Caco-2 (cell line): ENCODE measurements at regions not wholly inside any gene's neighbourhood (a gene's known extent, or its start where the extent isn't known, plus 50 kb on each side); places are given as distances from the start of the nearest gene placed in this dataset.

Source experiments
- BruUV-seq: library from RNA; stranded (reverse); fragments of 400-500 nt; replicated peaks from 2 replicates; lab custom pipeline; 2021; lab: Mats Ljungman, UMichigan
- CTCF ChIA-PET: fragments of 300-600 bp; sonication (Branson Sonifier 250); formaldehyde crosslinking; loops from one replicate; lab custom pipeline; 2022; ENCODE audit warnings: antibody characterized with exemption; lab: Charles Lee
- POLR2A ChIA-PET: fragments of 300-600 bp; sonication (Branson Sonifier 250); formaldehyde crosslinking; loops from one replicate; lab custom pipeline; 2022; ENCODE audit warnings: antibody characterized with exemption; lab: Charles Lee
- DNase-seq, 2 experiments: peaks; one replicate each; pipeline versions ENCODE4 v3.0.0 to v3.0.0-alpha.2; 2020 to 2022
- H3K27me3 ChIP-seq: replicated peaks from 2 replicates; pipeline ENCODE4 v1.6.0; 2011; ENCODE audit warnings: low read length; ENCODE audit not compliant: control insufficient read depth, insufficient read depth
- H3K36me3 ChIP-seq: 2 replicates; pipeline ENCODE4 v1.5.1; 2011; ENCODE audit warnings: low read length; ENCODE audit not compliant: control insufficient read depth, insufficient read depth
- H3K4me1 ChIP-seq: fragments of 250-450 bp; sonication (Bioruptor Pico); 2 replicates; pipeline ENCODE4 v1.5.1; 2020; ENCODE audit warnings: mild to moderate bottlenecking
- H3K4me3 ChIP-seq: 2 replicates; pipeline ENCODE4 v1.5.1; 2011; ENCODE audit warnings: low read depth, mild to moderate bottlenecking, control low read depth, low read length
- H3K9me3 ChIP-seq: fragments of 250-450 bp; sonication (Bioruptor Pico); 2 replicates; pipeline ENCODE4 v1.5.1; 2020; ENCODE audit warnings: mild to moderate bottlenecking, moderate library complexity
- H3K27ac Mint-ChIP-seq: one replicate; pipeline ENCODE4 v1.8.0; 2022; ENCODE audit warnings: mixed read lengths; ENCODE audit not compliant: unreplicated experiment
- H3K27me3 Mint-ChIP-seq: one replicate; pipeline ENCODE4 v1.8.0; 2022; ENCODE audit warnings: mixed read lengths; ENCODE audit not compliant: insufficient read depth, unreplicated experiment
- H3K36me3 Mint-ChIP-seq: one replicate; pipeline ENCODE4 v1.8.0; 2022; ENCODE audit warnings: mild to moderate bottlenecking, mixed read lengths; ENCODE audit not compliant: insufficient read depth, unreplicated experiment
- H3K4me1 Mint-ChIP-seq: one replicate; pipeline ENCODE4 v1.8.0; 2022; ENCODE audit warnings: low read depth, mixed read lengths; ENCODE audit not compliant: unreplicated experiment
- H3K4me3 Mint-ChIP-seq: one replicate; pipeline ENCODE4 v1.8.0; 2022; ENCODE audit warnings: mild to moderate bottlenecking, moderate library complexity, mixed read lengths; ENCODE audit not compliant: unreplicated experiment
- H3K9me3 Mint-ChIP-seq: one replicate; pipeline ENCODE4 v1.8.0; 2022; ENCODE audit warnings: mixed read lengths; ENCODE audit not compliant: unreplicated experiment
- intact Hi-C: fragments of 100-400 bp; cut with micrococcal nuclease; formaldehyde crosslinking; loops from one replicate; pipeline ENCODE4 v1.10.0; 2022; ENCODE audit not compliant: unreplicated experiment
- TF ChIP-seq, protein P1 (sequence below), 2 experiments: fragments of 200-600 bp in 1 of 2; IDR thresholded peaks; 1 replicate in 1 of 2; 2 replicates in 1 of 2; pipeline versions ENCODE4 v1.5.1 to v1.8.0; 2011 to 2022; ENCODE audit warnings: antibody characterized with exemption in 1 of 2, control low read depth in 1 of 2, inconsistent platforms in 1 of 2, low read depth in 1 of 2, low read length in 1 of 2, mild to moderate bottlenecking in 1 of 2, moderate library complexity in 1 of 2; ENCODE audit not compliant: insufficient read depth in 1 of 2, severe bottlenecking in 1 of 2, unreplicated experiment in 1 of 2

DNA sequence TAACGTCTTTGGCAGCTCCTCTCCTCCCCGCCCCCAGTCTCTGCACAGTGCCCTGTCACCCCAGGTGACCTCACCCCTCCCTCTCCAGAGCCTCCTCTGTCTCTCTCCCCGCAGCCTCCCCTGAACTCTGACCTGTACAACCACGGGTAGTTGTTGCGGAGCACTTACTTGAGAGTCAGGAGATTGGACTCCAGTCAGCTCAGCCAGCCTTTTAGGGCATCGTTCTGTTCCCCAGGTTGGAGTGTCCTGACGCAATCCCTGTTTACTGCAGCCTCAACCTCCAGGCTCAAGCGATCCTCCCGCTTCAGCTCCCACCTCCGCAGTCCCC, 177.7 kb downstream of the UACA start:
- Mint-ChIP-seq H3K4me1 (peaks cover 12% of the 10 kb centered on the region), H3K27ac (peak overlapping the region; percentile 84), H3K9me3 (no peaks in the 10 kb centered on the region), H3K4me3 (peak overlapping the region; percentile 74), H3K27me3 (no peaks in the 10 kb centered on the region), H3K36me3 (peaks cover 7% of the 10 kb centered on the region)
- ChIA-PET POLR2A (interaction anchor here (0.9 kb wide), 2 partner anchors 51 to 90 kb away, joined by 3 to 4 read pairs; no protein-coding TSS in a partner anchor), CTCF (interaction anchor here (0.6 to 2.8 kb wide), 12 partner anchors 10 to 1118 kb away, joined by 3 to 14 read pairs (median 4); no protein-coding TSS in a partner anchor)
- Histone ChIP-seq H3K4me3 (peak overlapping the region; percentile 38), H3K36me3 (no peaks in the 10 kb centered on the region), H3K27me3 (no peaks in the 10 kb centered on the region), H3K9me3 (no peaks in the 10 kb centered on the region), H3K4me1 (peaks cover 17% of the 10 kb centered on the region)
- intact Hi-C loops = loop anchor here (1.0 to 2.0 kb wide), 3 partner anchors 32 to 91 kb away; no protein-coding TSS in a partner anchor
- BruUV-seq = no TSS peak
- peak; percentile 59 to 68 for DNase-seq
- TF ChIP-seq, protein P1, sequence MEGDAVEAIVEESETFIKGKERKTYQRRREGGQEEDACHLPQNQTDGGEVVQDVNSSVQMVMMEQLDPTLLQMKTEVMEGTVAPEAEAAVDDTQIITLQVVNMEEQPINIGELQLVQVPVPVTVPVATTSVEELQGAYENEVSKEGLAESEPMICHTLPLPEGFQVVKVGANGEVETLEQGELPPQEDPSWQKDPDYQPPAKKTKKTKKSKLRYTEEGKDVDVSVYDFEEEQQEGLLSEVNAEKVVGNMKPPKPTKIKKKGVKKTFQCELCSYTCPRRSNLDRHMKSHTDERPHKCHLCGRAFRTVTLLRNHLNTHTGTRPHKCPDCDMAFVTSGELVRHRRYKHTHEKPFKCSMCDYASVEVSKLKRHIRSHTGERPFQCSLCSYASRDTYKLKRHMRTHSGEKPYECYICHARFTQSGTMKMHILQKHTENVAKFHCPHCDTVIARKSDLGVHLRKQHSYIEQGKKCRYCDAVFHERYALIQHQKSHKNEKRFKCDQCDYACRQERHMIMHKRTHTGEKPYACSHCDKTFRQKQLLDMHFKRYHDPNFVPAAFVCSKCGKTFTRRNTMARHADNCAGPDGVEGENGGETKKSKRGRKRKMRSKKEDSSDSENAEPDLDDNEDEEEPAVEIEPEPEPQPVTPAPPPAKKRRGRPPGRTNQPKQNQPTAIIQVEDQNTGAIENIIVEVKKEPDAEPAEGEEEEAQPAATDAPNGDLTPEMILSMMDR (IDR thresholded peaks at IDR 0.05; ENCODE audit: insufficient read depth in 1 of 2, low read depth in 1 of 2, low read length in 1 of 2, severe bottlenecking in 1 of 2, unreplicated experiment in 1 of 2) = no peak

DNA sequence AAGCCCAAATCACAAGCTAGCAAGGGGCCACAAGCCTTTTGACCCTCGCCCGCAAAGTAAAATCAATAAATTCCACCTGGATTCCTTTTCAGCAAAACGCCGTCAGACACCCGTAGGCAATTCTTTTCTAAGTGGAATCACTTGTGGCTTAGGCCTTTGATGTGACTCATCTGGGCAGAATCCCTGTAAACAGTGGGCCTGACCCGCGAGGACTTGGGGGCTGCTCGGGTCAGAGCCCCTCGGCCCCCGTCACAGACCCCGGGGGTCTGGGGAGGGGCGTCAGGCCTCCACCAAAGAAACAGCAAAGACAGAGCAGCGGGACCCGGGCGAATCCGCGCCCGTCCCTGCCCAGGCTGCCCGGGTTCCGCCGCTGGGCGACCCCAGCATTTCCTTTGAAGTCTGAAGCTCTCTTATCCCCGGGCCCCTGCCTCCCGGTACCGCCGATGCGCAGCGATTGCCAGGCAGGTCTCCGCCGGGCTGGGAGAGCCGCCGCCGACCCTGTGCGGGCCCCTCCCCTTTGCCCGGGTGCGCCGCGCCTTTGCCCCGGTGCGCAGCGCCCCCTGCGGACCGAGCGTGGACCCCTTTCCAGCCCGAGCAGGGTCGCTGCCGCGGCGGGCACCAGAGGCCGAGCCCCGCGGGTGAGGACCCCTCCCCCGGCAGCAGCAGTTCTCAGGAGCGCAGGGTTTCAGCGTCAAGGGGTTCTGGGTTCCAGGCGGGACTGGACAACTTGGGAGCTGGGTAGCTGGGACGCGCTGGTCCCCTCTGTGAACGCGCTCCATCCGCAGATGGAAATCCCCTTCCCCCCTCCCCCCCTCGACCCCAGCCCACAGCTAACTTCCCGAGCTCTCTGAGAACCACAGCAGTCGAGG, 178.3 kb downstream of the UACA start:
- CTCF ChIA-PET = interaction anchor here (0.6 to 2.8 kb wide), 16 partner anchors 9 to 1117 kb away, joined by 3 to 14 read pairs (median 4); no protein-coding TSS in a partner anchor
- Histone ChIP-seq H3K4me1 (peaks cover 17% of the 10 kb centered on the region), H3K4me3 (peak overlapping the region; percentile 38), H3K27me3 (no peaks in the 10 kb centered on the region), H3K9me3 (no peaks in the 10 kb centered on the region), H3K36me3 (no peaks in the 10 kb centered on the region)
- Mint-ChIP-seq H3K4me1 (peaks cover 12% of the 10 kb centered on the region), H3K4me3 (peak overlapping the region; percentile 74), H3K9me3 (no peaks in the 10 kb centered on the region), H3K27ac (peak overlapping the region; percentile 92), H3K36me3 (peaks cover 7% of the 10 kb centered on the region), H3K27me3 (no peaks in the 10 kb centered on the region)
- BruUV-seq = TSS peak; percentile 78
- TF ChIP-seq, protein P1 (IDR thresholded peaks at IDR 0.05; ENCODE audit: insufficient read depth in 1 of 2, low read depth in 1 of 2, low read length in 1 of 2, severe bottlenecking in 1 of 2, unreplicated experiment in 1 of 2) = peak; percentile 53 to 76
- intact Hi-C loops = loop anchor here (1.0 to 2.0 kb wide), 4 partner anchors 16 to 91 kb away; no protein-coding TSS in a partner anchor
- peak; percentile 84 to 93 for DNase-seq
- POLR2A ChIA-PET = interaction anchor here (0.6 to 0.9 kb wide), 4 partner anchors 20 to 174 kb away, joined by 3 to 4 read pairs (median 4); no protein-coding TSS in a partner anchor

DNA sequence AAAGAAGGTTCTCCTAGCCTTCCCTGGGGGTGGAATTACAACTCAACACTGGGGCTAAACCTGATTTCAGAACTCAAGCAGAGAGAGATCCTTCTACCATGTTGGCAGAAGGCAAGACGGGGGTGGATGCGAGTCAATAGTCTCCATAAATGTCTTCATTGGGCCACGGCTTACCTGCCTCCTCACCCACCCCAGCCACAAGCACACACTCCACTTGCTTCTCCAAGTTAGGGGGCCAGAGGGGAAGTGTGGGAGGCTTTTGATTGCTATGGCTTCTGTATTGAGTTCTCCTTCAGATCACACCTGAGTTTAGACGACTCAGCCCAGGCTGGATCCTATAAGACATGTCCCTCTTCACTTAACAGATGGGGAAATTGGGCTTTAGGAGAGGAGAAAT, 178.9 kb downstream of the UACA start:
- DNase-seq = no peak
- Mint-ChIP-seq H3K4me3 (peak overlapping the region; percentile 74), H3K4me1 (peaks cover 17% of the 10 kb centered on the region), H3K27me3 (no peaks in the 10 kb centered on the region), H3K27ac (peak overlapping the region; percentile 92), H3K36me3 (peaks cover 7% of the 10 kb centered on the region), H3K9me3 (no peaks in the 10 kb centered on the region)
- intact Hi-C loops = loop anchor here (1.0 to 2.0 kb wide), 2 partner anchors 15 to 48 kb away; no protein-coding TSS in a partner anchor
- Histone ChIP-seq H3K4me1 (peaks cover 17% of the 10 kb centered on the region), H3K9me3 (no peaks in the 10 kb centered on the region), H3K4me3 (no peak overlapping the region; the same call in 1 of the 2 replicates), H3K36me3 (no peaks in the 10 kb centered on the region), H3K27me3 (no peaks in the 10 kb centered on the region)
- no TSS peak for BruUV-seq
- CTCF ChIA-PET = interaction anchor here (0.6 to 2.8 kb wide), 13 partner anchors 9 to 1116 kb away, joined by 3 to 14 read pairs (median 4); no protein-coding TSS in a partner anchor
- TF ChIP-seq, protein P1 (IDR thresholded peaks at IDR 0.05; ENCODE audit: insufficient read depth in 1 of 2, low read depth in 1 of 2, low read length in 1 of 2, severe bottlenecking in 1 of 2, unreplicated experiment in 1 of 2) = no peak
- POLR2A ChIA-PET = interaction anchor here (0.6 to 0.9 kb wide), 3 partner anchors 21 to 173 kb away, joined by 3 to 4 read pairs (median 4); no protein-coding TSS in a partner anchor
